ENCODE measurements at regions not wholly inside any gene's neighbourhood (a gene's known extent, or its start where the extent isn't known, plus 50 kb on each side); places are given as distances from the start of the nearest gene placed in this dataset.

DNA sequence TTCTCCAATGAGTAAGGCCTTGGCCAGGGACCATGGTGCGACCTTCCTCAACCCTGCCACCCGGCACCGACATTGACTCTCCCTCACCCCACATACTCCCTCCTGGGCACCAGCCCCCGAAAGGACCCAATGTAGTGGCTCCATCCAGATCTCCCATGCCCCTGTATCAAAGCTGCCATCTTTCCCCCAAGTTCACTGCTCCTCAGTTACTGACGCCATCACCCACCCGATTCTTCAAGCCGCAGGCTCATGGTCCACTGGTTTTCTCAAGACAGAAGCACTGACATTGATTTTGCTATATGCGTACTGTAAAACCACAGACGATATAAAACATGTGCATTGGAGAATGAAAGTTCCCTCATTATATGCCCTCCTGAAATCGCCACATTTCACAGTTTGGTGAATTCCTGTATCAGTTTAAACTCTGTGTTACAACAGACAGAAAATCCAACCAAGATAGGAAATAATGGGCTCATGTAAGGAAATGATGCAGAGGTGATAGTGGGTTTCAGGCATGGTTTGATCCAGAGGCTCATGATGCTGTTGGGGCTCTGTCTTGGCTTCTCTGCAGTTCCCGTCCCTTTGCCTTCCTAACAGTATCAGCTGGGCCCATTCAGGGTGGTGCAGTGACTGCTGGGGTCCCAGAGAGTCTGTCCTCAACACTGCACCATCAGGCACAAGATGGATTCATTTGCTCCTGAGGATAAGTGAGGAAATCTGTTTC lies 207.3 kb upstream of the IER5L start:
- TF ChIP-seq EZH2 (IDR thresholded peaks at IDR 0.05; ENCODE audit: borderline replicate concordance, low read length) (no peak), CTCF (conservative IDR thresholded peaks at IDR 0.05 in 1 of 2, IDR thresholded peaks at IDR 0.05 in 1 of 2; ENCODE audit: extremely low read depth in 1 of 2, insufficient read depth in 1 of 2, low read depth in 1 of 2, low read length in 2 of 2) (no peak)

Measured in mammary epithelial cell (primary cell).